MG63 (cell line): ENCODE measurements at regions not wholly inside any gene's neighbourhood (a gene's known extent, or its start where the extent isn't known, plus 50 kb on each side); places are given as distances from the start of the nearest gene placed in this dataset.

Source experiments
- DNase-seq: peaks from one replicate; pipeline ENCODE4 v3.0.0-alpha.2; 2020
- H3K27me3 ChIP-seq: fragments of 250-450 bp; sonication (Bioruptor Pico); 2 replicates; pipeline ENCODE4 v1.5.1; 2020; ENCODE audit warnings: mild to moderate bottlenecking, moderate library complexity
- H3K36me3 ChIP-seq: fragments of 250-450 bp; sonication (Bioruptor Pico); 2 replicates; pipeline ENCODE4 v1.5.1; 2020; ENCODE audit warnings: mild to moderate bottlenecking, moderate library complexity
- H3K4me3 ChIP-seq: fragments of 250-450 bp; sonication (Bioruptor Pico); 2 replicates; pipeline ENCODE4 v1.5.1; 2020; ENCODE audit warnings: mild to moderate bottlenecking, moderate library complexity
- H3K9me3 ChIP-seq: fragments of 250-450 bp; sonication (Bioruptor Pico); 2 replicates; pipeline ENCODE4 v1.5.1; 2020; ENCODE audit warnings: mild to moderate bottlenecking, moderate library complexity

DNA sequence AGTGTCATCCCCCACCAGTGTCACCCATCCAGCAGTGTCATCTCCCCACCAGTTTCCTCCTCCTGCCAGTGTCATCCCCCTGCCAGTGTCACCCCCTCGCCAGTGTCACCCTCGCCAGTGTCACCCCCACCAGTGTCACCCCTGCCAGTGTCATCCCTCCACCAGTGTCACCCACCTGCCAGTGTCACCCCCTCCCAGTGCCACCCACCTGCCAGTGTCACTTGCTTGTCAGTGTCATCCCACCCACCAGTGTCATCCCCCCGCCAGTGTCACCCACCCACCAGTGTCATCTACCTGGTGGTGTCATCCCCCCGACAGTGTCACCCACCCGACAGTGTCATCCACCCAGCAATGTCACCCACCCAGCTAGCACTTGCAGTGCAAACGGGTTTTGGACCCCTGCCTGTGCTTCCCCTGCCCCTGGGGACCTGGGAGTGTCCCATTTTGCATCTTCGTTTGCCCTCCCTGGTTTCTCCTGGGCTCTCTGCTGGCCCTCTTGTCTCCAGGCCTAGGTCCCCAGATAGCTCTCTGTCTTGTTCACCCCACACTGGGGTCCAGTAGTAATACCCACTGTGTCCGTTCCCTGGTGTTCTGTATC lies 99.8 kb upstream of the PRR20G start:
- no peaks in the 10 kb centered on the region for H3K36me3 ChIP-seq
- DNase-seq = no peak
- H3K9me3 ChIP-seq = no peaks in the 10 kb centered on the region
- no peaks in the 10 kb centered on the region for H3K27me3 ChIP-seq
- H3K4me3 ChIP-seq = no peak overlapping the region

DNA sequence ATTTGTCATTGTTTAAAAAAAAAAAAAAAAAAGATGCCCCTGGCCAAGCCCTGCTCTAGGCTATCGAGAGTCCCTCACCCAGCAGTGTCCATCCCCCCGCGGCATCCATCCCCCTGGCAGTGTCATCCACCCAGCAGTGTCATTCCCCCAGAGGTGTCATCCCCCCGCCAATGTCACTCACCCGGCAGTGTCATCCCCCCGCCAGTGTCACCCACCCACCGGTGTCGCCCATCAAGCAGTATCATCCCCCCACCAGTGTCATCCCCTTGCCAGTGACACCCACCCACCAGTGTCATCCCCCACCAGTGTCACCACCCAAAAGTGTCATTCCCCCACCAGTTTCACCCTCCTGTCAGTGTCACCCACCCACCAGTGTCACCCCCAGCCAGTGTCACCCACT lies 99.3 kb upstream of the PRR20G start:
- H3K9me3 ChIP-seq = 0 out of 2 replicates have a peak, but pooled peaks cover 3% of the 10 kb centered on the region
- no peak for DNase-seq
- no peaks in the 10 kb centered on the region for H3K27me3 ChIP-seq
- H3K36me3 ChIP-seq = no peaks in the 10 kb centered on the region
- no peak overlapping the region for H3K4me3 ChIP-seq

DNA sequence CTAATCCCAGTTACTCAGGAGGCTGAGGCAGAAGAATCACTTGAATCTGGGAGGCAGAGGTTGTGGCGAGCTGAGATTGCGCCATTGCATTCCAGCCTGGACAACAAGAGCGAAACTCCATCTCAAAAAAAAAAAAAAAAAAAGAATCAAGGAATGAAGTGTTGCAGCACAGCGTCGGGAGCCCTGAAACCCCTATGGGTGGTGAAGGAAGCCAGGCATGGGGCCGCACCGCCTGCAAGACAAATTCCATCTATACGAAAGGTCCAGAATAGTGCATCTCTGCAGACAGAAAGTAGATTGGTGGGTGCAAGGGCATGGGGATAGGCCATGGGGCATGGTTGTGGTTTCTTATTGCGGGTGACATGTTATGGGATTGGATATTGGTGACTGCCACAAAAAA lies 98.6 kb upstream of the PRR20G start:
- no peak for DNase-seq
- no peaks in the 10 kb centered on the region for H3K36me3 ChIP-seq
- peaks cover 5% of the 10 kb centered on the region; the same call in 1 of the 2 replicates for H3K27me3 ChIP-seq
- H3K4me3 ChIP-seq = no peak overlapping the region
- H3K9me3 ChIP-seq = peaks cover 8% of the 10 kb centered on the region

DNA sequence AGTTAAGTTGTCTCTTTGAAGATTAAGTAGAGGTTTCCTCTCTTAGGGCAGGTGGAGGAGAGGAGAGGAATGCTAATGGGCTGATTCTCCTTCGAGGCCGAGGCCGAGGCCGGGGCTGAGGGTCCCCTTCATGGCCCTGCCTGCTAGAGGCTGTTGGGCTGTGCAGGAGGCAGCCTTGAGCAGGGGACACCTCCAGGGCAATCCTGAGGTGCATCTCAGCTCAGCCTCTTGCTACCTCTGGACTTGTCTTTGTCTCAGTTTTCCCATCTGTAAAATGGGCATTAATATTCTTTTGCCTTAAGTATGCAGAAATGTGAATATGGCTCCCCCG lies 97.7 kb upstream of the PRR20G start:
- peaks cover 8% of the 10 kb centered on the region; the same call in 1 of the 2 replicates for H3K27me3 ChIP-seq
- no peak for DNase-seq
- peaks cover 10% of the 10 kb centered on the region for H3K9me3 ChIP-seq
- H3K4me3 ChIP-seq = no peak overlapping the region
- no peaks in the 10 kb centered on the region for H3K36me3 ChIP-seq

DNA sequence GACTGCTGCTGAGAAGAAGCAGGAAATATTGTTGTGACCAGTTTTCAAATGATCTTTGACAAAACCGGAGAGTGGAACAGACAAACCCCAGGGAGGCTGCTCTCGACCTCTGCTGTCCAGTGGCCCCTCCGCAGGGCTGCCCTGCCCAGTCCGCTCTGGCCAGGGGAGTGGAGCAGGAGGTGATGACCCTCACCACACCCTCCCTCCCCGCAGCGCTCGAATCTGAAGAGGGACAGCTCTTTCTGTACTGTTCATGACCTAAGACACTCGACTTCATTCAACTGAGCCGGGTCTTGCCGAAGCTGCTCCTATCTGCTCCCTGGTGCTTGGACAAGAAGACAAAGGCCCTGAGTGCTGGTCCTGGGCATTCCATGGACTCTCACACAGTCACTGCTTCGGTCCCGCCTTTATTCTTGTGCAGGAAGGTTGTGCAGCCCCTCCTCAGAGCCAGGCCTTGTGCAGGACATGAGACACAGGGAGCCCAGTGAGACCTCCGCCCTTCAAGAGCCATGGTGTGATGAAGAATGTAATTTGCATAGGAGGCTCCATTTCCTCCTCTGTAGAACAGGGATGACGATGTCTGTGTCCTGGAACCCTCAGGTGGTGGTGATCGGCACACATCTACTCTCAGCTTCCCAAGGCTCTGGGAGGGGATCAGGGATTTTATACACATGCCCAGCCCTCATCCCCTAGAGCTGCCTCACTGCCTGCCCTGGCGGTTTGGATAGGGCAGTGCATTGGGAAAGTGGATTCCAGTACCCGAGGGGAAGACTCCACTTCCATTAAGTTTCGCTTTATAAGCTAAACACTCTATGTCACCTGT lies 97.1 kb upstream of the PRR20G start:
- Histone ChIP-seq H3K4me3 (no peak overlapping the region), H3K36me3 (no peaks in the 10 kb centered on the region), H3K27me3 (peaks cover 8% of the 10 kb centered on the region; the same call in 1 of the 2 replicates), H3K9me3 (peaks cover 10% of the 10 kb centered on the region)
- DNase-seq = no peak

DNA sequence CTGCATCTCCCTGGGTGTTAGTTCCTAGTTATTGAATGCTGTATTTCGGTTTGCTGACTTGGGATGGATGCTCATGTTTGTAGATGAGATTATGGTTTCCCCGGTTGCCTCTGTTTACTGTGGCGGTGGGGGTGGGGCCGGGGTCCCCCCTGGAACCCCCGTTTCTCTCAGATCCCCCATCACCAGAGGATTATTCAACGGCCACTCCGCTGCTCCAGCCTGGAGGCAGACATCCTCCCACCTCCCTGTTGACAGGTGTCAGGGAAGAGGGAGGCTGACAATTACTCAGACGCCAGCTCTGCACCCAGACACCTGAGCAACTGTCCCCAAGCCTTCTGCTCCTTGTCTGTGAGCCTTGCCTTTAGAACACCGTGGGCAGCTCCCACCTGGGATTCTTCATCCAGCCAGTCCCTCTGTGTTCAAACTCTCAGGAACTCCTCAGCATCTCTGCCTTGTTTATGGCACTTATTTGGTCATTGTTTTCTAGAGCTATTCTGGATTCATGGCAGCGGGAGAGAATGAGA lies 95.9 kb upstream of the PRR20G start:
- Histone ChIP-seq H3K36me3 (no peaks in the 10 kb centered on the region), H3K9me3 (peaks cover 10% of the 10 kb centered on the region), H3K4me3 (no peak overlapping the region), H3K27me3 (peaks cover 8% of the 10 kb centered on the region; the same call in 1 of the 2 replicates)
- no peak for DNase-seq

DNA sequence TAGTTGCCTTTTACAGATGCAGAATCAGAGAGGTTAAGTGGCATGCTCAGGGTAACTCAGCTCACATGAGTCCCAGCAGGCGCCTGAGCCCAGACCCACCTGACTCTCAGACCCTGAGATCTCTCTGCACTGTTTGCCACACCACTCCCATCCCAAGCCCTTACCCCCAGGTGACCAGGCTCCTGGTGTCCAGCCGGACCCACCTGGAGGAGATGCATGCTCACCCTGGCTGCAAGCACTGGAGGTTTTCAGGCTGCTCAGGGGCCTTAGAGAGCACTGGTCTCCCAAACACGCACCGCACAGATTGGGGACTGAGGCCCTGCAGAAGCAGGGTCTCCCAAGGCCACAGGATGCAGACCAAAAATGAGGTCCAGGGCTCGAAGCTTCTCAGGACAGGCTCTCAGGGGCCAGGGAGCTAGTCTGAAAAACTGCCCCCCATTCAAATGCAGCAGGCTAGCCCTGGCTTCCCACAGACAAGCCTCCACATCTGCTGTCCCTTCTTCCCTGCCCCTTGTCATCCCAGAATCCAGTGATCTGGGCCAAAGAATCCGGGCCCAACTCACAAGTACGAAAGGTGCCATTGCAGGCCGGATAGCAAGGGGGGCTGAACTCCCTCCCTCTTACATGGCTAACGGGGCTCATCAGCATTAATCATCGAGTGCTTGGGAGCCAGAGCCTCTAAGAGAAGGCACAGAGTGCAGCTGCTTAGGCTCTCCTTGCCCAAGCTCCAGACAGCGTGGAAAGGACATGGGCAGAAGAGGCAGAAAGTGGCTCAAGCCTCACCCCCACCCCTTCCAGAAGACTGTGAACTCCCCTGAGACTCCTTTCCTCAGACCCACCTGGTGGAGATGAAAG lies 90.2 kb upstream of the PRR20G start:
- Histone ChIP-seq H3K36me3 (no peaks in the 10 kb centered on the region), H3K4me3 (no peak overlapping the region), H3K9me3 (peaks cover 10% of the 10 kb centered on the region), H3K27me3 (peaks cover 8% of the 10 kb centered on the region; the same call in 1 of the 2 replicates)
- DNase-seq = no peak

DNA sequence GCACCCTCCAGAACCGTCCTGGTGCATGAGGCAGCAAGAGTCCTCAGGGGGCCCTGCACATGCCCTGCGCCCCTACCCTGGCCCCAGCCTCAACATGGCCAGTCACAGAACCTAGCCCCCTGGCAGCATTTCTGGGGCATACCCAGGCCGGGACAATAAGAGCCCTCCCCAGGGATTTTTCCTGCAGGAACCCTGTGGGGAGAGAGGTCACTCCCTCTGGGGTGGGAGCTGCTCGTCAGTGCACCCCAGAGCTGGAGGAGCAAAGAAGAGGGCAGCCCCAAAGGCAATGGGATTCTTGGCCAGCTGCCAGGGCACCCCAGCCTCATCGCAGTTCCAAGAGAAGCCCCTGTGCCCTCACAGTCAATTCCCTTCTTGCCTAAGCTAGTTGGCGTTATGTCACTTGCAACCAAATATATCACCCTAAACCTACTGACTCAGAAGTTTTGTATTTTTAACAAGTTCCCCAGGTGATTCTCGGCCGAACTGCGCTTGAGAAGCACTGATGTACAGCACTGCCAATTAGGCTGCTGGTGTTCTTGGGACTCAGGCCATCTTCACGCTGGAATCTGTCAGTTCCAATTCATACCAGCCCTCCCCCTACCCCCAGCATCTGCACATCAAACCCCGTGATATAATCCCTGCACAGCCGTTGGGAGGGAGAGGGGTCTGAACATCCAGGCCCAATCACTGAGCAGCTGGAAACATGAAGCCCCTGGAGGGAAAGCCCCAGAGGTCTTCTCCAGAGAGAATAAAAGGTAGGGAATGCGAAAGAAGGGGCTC lies 87.5 kb upstream of the PRR20G start:
- Histone ChIP-seq H3K4me3 (no peak overlapping the region), H3K36me3 (no peaks in the 10 kb centered on the region), H3K27me3 (peaks cover 6% of the 10 kb centered on the region; the same call in 1 of the 2 replicates), H3K9me3 (no peaks in the 10 kb centered on the region)
- no peak for DNase-seq

DNA sequence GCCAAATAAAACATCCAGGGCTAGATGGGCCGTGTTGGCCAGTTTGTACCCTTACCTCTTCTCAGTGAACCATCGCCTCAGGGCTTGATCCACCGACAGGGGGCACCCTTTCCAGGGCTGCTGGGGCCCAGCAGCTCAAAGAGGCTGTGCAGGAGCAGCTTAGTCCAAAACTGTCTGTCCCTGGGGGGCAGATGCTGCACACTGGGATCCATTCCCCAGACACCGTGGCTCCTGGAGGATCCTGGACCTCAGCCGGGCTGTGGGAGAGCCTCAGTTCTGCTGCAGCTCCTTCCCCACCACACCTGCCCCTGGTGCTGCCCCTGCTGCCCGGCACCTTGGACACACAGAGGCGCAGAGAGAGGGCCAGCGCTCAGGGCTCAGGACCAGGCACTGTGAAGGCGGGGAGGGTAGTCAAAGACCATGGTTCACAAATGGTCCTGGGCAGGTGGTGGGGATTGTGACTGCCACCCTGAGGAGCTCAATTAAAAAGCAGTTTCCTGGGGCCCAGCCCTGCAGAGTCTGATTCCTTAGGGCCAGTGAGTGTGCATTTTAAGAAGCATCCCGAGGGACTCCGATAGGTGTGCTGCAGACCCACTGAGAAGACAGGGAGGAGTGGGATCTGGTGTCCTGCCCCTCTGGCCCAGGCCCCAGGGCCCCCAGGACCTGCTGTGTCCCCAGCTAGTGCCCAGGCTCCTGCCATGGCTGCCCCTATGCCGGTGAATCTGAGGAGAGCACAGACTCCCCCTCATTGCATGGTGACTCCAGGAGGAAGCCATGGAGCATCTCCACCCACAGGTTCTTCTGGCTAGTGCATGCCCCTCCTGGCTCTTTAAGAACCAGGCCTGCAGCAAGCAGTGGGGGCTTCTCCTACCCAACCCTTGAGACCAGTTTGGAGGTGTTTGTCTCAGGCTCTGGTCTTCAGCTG lies 86.5 kb upstream of the PRR20G start:
- H3K27me3 ChIP-seq = peaks cover 6% of the 10 kb centered on the region; the same call in 1 of the 2 replicates
- H3K9me3 ChIP-seq = no peaks in the 10 kb centered on the region
- no peak for DNase-seq
- no peak overlapping the region for H3K4me3 ChIP-seq
- H3K36me3 ChIP-seq = no peaks in the 10 kb centered on the region

DNA sequence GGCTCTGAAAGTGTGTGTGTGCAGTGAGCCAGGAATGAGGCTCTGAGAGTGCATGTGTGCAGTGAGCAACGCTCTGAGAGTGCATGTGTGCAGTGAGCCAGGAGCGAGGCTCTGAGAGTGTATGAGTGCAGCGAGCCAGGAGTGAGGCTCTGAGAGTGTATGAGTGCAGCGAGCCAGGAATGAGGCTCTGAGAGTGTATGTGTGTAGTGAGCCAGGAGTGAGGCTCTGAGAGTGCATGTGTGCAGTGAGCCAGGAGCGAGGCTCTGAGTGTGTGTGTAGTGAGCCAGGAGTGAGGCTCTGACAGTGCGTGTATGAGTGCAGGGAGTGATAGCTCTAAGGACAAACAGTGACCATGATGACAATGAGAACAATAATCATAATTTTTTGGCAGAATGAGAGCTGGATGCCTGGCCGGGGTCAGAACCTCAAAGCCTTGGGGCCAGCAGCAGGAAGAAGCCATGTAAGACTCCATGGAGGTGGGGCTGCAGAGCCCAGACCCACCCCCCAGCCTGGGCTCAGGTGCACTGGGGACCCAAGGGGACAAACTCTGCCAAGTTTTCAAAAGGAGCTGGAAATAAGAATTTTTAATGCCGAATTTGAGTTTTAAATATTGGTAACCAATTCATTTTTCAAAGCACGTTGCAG lies 85.7 kb upstream of the PRR20G start:
- Histone ChIP-seq H3K27me3 (peaks cover 6% of the 10 kb centered on the region; the same call in 1 of the 2 replicates), H3K4me3 (no peak overlapping the region), H3K36me3 (no peaks in the 10 kb centered on the region), H3K9me3 (no peaks in the 10 kb centered on the region)
- no peak for DNase-seq

DNA sequence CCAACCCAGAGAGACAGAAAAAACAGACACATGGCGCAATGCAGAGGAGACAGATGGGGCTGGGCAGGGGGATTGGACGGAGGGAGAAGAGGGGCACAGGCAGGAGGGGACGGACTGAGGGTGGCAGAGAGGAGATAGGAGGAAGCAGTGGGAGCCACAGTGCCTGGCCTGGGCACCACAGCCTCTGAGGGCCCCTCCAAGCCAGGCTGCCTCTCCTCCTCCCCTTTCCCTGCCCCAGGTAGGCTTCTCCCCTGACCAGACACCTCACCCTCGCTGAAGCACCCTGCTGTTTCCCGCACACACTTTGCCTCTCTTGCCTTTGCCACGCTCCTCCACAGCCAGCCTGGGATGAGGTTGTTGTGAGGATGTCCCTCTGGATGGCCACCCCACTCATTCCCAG lies 84.0 kb upstream of the PRR20G start:
- H3K4me3 ChIP-seq = no peak overlapping the region
- no peaks in the 10 kb centered on the region for H3K9me3 ChIP-seq
- no peak for DNase-seq
- no peaks in the 10 kb centered on the region for H3K36me3 ChIP-seq
- peaks cover 6% of the 10 kb centered on the region; the same call in 1 of the 2 replicates for H3K27me3 ChIP-seq

DNA sequence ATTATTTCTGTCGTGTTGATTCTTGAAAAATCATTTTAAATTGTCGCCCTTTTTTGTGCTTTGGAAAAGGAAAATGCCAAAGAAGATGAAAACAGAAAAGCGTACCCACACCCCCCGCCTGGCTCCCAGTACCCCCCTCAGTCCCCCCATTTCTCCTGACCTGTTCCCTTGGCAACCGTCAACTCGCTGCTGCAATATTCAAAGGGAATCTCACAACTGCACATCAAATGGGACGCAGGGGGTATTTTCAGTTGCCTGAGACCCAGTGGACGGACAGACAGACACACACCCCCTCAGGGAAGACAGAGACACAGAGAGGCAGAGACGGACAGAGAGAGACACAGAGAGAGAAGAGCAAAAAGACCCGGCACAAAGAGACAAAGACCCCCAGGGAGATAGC lies 83.5 kb upstream of the PRR20G start:
- no peaks in the 10 kb centered on the region for H3K9me3 ChIP-seq
- peaks cover 6% of the 10 kb centered on the region; the same call in 1 of the 2 replicates for H3K27me3 ChIP-seq
- no peak overlapping the region for H3K4me3 ChIP-seq
- no peaks in the 10 kb centered on the region for H3K36me3 ChIP-seq
- DNase-seq = no peak

DNA sequence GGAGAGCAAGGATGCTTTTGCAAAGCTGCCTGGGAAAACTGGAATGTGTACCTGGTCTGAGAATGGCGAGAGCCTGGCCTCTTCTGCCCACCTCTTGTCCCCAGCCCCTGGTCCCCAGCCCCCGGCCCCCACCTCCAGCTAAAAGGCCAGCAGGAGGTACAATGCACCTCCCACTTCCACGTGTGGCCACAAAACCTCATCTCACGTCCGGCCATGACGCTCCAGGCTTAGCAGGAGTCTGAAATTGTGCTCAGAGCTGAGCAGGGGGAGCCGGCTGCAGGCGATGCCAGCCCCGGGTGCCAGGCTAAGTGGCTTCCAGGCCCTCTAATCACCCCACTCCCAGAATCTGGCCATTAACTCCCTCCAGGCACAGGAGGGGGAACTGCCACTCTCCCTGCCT lies 83.1 kb upstream of the PRR20G start:
- Histone ChIP-seq H3K36me3 (no peaks in the 10 kb centered on the region), H3K9me3 (no peaks in the 10 kb centered on the region), H3K27me3 (peaks cover 6% of the 10 kb centered on the region; the same call in 1 of the 2 replicates), H3K4me3 (no peak overlapping the region)
- DNase-seq = no peak

DNA sequence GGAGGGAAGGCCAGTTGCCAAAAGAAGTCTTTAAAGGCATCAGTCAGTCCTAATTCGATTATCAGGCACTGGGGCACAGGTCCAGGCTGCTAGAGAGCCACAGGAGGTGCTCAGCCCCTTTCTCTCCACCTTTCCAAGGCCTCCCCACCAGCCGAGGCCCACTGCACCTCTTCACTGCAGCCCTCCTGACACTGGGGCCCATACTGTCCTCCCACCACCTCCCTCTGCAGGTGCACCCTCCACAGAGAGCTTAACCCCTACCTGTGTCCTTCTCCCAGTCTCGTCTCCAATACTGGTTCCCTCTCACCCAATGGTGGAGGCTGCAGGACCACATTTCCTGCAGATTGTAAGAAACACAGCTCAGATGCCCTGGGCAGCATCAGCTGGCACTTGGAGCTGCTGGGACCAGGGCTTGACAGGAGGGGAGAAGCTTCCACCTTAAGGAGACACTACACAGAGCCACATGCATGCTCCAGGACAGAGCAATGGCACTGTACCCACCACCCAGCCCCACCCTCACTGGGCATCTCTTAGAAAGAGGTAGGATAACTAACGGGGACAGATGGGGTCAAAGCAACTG lies 81.6 kb upstream of the PRR20G start:
- no peak overlapping the region for H3K4me3 ChIP-seq
- no peak for DNase-seq
- no peaks in the 10 kb centered on the region for H3K9me3 ChIP-seq
- peaks cover 11% of the 10 kb centered on the region for H3K27me3 ChIP-seq
- H3K36me3 ChIP-seq = no peaks in the 10 kb centered on the region
